ENCODE measurements at regions not wholly inside any gene's neighbourhood (a gene's known extent, or its start where the extent isn't known, plus 50 kb on each side); places are given as distances from the start of the nearest gene placed in this dataset.

- Histone ChIP-seq H3K36me3 (ENCODE audit: control insufficient read depth in 2 of 3, insufficient read depth in 3 of 3, low read length in 3 of 3) (no peaks in the 10 kb centered on the region), H3K4me1 (ENCODE audit: control insufficient read depth in 2 of 3, insufficient read depth in 2 of 3, low read depth in 1 of 3, low read length in 3 of 3) (no peaks in the 10 kb centered on the region), H3K9ac (ENCODE audit: low read length in 3 of 3) (no peak overlapping the region), H3K9me3 (ENCODE audit: control insufficient read depth in 2 of 3, insufficient read depth in 1 of 3, low read length in 3 of 3) (no peaks in the 10 kb centered on the region), H3K27ac (ENCODE audit: low read depth in 2 of 2, low read length in 2 of 2) (no peak overlapping the region), H3K4me3 (ENCODE audit: low read length in 3 of 3) (no peak overlapping the region), H3K27me3 (ENCODE audit: control insufficient read depth, insufficient read depth, low read length) (no peaks in the 10 kb centered on the region)
- no peak for TF ChIP-seq CTCF (IDR thresholded peaks at IDR 0.05; ENCODE audit: borderline replicate concordance, extremely low read depth, insufficient read depth)
- intact Hi-C loops (cut with DNase I), result no loop called here
- DNase-seq, result no peak
- FAIRE-seq, result no peak
Observed at GRCh38 chr5:44885903-44886302, 77.2 kb downstream of the MRPS30 start.

GRCh38 chr5:44887722-44888121 is 79.0 kb downstream of the MRPS30 start:
- no peaks in the 10 kb centered on the region for H3K27me3 ChIP-seq (ENCODE audit: control insufficient read depth, insufficient read depth, low read length)
- H3K36me3 ChIP-seq (ENCODE audit: control insufficient read depth in 2 of 3, insufficient read depth in 3 of 3, low read length in 3 of 3), result no peaks in the 10 kb centered on the region
- FAIRE-seq, result no peak
- no peak overlapping the region for H3K27ac ChIP-seq (ENCODE audit: low read depth in 2 of 2, low read length in 2 of 2)
- intact Hi-C loops (cut with DNase I), result no loop called here
- H3K9ac ChIP-seq (ENCODE audit: low read length in 3 of 3), result no peak overlapping the region
- no peak for TF ChIP-seq CTCF (IDR thresholded peaks at IDR 0.05; ENCODE audit: borderline replicate concordance, extremely low read depth, insufficient read depth)
- H3K4me3 ChIP-seq (ENCODE audit: low read length in 3 of 3), result no peak overlapping the region
- no peak for DNase-seq
- H3K4me1 ChIP-seq (ENCODE audit: control insufficient read depth in 2 of 3, insufficient read depth in 2 of 3, low read depth in 1 of 3, low read length in 3 of 3), result no peaks in the 10 kb centered on the region
- no peaks in the 10 kb centered on the region for H3K9me3 ChIP-seq (ENCODE audit: control insufficient read depth in 2 of 3, insufficient read depth in 1 of 3, low read length in 3 of 3)

- Histone ChIP-seq H3K36me3 (ENCODE audit: control insufficient read depth in 2 of 3, insufficient read depth in 3 of 3, low read length in 3 of 3) (no peaks in the 10 kb centered on the region), H3K27ac (ENCODE audit: low read depth in 2 of 2, low read length in 2 of 2) (no peak overlapping the region), H3K4me3 (ENCODE audit: low read length in 3 of 3) (no peak overlapping the region), H3K4me1 (ENCODE audit: control insufficient read depth in 2 of 3, insufficient read depth in 2 of 3, low read depth in 1 of 3, low read length in 3 of 3) (no peaks in the 10 kb centered on the region), H3K27me3 (ENCODE audit: control insufficient read depth, insufficient read depth, low read length) (no peaks in the 10 kb centered on the region), H3K9ac (ENCODE audit: low read length in 3 of 3) (no peak overlapping the region), H3K9me3 (ENCODE audit: control insufficient read depth in 2 of 3, insufficient read depth in 1 of 3, low read length in 3 of 3) (no peaks in the 10 kb centered on the region)
- FAIRE-seq, result no peak
- intact Hi-C loops (cut with DNase I), result no loop called here
- TF ChIP-seq CTCF (IDR thresholded peaks at IDR 0.05; ENCODE audit: borderline replicate concordance, extremely low read depth, insufficient read depth), result no peak
- DNase-seq, result no peak
Observed at GRCh38 chr5:44888435-44888834, 79.7 kb downstream of the MRPS30 start.

GRCh38 chr5:44891116-44891515 is 82.4 kb downstream of the MRPS30 start:
- no peak for DNase-seq
- Histone ChIP-seq H3K27ac (ENCODE audit: low read depth in 2 of 2, low read length in 2 of 2) (no peak overlapping the region), H3K4me1 (ENCODE audit: control insufficient read depth in 2 of 3, insufficient read depth in 2 of 3, low read depth in 1 of 3, low read length in 3 of 3) (no peaks in the 10 kb centered on the region), H3K27me3 (ENCODE audit: control insufficient read depth, insufficient read depth, low read length) (no peaks in the 10 kb centered on the region), H3K9me3 (ENCODE audit: control insufficient read depth in 2 of 3, insufficient read depth in 1 of 3, low read length in 3 of 3) (peaks cover 0 to 5% (median 0%) of the 10 kb centered on the region in 3 donors), H3K4me3 (ENCODE audit: low read length in 3 of 3) (no peak overlapping the region), H3K36me3 (ENCODE audit: control insufficient read depth in 2 of 3, insufficient read depth in 3 of 3, low read length in 3 of 3) (no peaks in the 10 kb centered on the region), H3K9ac (ENCODE audit: low read length in 3 of 3) (no peak overlapping the region)
- intact Hi-C loops (cut with DNase I), result no loop called here
- no peak for FAIRE-seq
- no peak for TF ChIP-seq CTCF (IDR thresholded peaks at IDR 0.05; ENCODE audit: borderline replicate concordance, extremely low read depth, insufficient read depth)

Measured in kidney (tissue), 13 donors.